IPS-NIHi11 (cell line): ENCODE measurements at regions not wholly inside any gene's neighbourhood (a gene's known extent, or its start where the extent isn't known, plus 50 kb on each side); places are given as distances from the start of the nearest gene placed in this dataset.
A peak's percentile ranks its signal among the peaks of the same experiment; 100 is the strongest.

ENCODE experiments used
- DNase-seq: peaks from one replicate; pipeline ENCODE4 v3.0.0; 2012; ENCODE audit warnings: mixed read lengths, low spot score

DNA sequence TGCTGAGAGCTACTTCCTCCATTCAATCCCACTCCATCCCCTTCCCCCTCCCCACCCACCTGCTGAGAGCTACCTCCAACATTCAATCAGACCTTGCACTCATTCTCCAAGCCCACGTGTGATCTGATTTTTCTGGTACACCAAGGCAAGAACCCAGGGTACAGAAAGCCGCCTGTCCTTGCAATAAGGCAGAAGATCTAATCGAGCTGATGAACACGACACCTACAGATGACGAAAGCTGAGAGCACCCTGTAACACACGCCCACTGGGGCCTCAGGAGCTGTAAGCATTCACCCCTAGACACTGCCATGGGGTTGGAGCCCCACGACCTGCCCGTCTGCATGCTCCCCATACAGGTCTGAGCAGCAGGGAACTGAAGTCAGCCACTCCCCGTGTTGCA is 58.3 kb downstream of the TRIML1 start:
- no peak for DNase-seq

DNA sequence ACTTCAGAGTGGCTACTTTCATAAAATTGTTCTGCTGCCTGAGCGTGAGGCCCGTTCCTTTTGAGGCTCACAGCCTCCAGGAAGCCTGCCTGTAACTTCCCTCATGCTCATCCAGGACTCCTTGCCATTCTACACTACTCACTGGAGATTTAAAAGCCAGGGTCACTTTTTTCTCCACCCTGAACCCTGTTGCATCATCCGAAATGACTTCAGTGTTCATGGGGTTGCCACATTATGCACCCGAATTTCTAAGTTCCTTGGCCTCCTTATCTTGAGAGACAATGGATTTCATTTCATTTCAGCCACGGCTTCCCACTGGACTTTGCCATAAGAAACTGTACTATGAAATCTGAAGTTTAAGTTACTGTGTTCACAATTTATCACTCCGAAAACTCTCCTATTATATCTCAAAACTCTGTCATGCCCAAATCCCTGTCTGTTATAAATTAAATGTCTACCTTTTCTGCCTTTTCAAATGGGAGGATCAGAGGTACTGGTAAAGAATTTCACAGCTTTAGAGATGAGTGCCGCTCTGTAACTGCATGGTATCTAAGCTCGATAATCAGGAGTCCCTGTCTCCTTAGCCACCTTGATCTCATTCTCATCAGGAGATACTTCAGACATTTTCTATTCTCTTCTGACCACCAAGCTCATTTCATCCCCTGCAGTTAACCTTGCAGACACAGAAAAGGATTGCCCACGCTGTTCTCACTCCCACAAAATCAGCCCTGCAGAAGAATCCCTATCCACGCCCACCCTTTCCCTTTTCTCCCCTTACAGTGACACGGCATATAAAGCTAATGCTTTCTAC is 59.9 kb downstream of the TRIML1 start:
- DNase-seq: no peak

DNA sequence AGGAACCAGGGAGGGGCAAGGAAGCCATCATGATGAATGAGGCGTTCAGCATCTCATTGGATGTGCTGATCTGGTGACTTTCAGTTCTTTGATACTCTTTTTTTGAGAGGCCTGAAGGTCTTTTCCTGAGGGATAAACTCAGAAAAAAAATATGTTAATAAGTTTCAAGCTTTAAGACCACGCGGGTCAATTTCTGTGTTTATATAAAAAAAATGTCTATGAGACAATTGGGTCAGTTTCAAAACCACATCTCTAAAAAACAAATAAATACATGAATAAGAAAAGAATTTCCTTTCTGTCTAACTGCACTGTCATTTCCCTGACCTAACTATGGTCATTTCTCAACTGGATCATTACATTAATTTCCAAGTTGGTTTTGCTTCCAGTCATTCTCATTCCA is 62.6 kb downstream of the TRIML1 start:
- DNase-seq: no peak

DNA sequence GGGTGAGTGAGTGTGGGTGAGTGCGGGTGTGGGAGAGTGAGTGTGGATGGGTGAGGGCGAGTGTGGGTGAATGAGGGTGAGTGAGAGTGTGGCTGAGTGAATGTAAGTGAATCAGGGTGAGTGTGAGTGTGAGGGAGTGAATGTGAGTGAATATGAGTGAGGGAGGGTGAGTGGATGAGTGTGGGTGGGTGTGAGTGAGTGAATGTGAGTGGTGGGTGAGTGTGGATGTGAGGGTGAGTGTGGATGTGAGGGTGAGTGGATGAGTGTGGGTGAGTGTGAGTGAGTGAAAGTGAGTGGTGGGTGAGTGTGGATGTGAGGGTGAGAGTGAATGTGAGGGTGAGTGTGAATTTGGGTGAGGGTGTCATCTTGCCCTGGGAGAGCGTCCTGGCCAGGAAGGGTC is 67.5 kb downstream of the TRIML1 start:
- DNase-seq: no peak

DNA sequence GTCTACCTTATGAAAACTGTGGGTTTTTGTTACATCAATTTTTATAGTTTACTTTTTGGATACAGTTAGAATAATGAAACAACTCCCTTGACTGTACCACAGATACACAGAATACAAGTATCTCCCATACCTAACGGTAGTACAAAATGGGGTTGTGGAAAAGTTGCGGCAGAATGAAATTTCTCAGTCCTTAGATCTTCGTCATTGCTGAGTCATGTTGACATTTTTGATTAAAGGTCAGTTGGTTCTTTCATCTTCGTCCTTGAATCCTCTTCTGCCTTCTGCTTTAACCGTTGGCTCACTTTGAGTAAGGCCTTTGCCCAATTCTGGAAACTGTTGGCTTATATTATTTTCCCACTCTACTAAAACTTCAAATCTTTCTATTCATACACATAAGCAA is 75.6 kb downstream of the TRIML1 start:
- DNase-seq: no peak

DNA sequence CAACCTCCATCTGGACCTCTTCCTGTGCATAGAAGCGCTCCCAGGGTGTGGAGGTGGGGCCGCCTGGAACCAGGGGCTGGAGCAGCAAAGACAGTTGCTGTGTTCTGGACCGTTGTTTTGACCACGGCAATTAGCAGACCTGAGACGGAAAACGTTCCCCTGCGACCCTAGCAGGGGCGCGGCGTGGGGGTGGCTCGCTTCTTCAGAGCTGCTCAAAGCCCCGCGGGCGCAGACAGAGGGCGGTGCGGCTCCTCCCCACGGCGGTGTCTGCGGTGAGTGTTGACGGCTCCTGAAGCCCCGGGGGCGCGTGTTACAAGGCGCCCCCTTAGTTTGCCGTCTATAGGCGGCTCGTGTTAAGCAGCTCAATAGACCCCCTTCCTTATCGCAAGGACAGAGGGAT is 79.2 kb downstream of the TRIML1 start:
- DNase-seq: peak; percentile 49

DNA sequence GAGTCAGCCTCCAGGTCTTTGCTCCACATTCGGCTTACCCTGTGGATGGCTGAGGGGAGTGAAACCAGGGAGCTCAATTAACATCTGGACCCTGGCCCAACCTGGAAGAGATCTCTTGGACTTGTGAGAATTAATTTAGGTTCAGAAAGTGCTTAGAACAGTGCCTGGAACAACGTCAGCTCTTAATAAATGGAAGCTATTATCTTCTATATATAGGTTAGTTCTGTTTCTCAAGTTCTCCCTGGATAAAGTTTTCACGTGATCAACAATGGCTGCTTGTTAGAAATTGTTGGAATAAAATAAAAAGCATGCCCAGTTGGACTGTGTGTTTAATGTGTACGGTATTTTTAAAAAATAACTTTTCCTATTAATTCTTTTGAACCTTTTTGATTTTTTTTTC is 80.8 kb downstream of the TRIML1 start:
- DNase-seq: no peak

DNA sequence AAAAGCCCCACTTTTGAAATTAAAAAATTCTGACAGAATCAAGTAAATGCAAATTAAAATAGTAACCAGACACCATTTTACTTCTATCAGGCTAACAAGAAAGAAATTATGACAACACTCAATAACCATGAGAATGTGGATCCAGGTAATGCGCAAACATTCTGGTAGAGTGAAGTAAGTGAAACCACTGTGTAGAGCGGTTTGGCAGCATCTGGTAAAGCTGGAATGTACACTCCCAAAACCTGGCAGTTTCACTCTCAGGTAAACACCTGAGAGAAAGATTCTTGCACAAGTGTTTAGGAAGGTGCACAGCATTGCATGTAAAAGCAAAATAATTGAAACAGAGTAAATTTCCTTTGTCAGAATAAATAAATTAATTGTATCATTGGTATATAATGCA is 81.8 kb downstream of the TRIML1 start:
- no peak for DNase-seq

DNA sequence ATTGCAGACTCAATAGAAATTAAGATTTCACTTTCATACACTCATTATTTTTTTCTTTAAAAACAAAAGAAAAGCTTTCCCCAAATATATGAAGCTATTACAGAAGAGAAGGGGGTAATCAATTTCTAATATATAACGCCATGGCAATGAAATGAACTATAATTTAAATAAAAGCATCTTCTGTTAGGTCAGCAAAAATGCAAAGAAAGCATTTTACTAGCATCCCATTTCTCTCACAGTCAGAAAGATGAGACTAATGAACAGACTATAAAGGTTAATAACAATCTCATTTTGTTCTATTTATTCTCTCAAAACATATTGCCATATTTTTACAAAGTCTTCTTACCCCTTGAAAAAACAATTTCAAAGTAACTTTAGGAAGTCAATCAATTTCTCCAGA is 89.0 kb downstream of the TRIML1 start:
- no peak for DNase-seq

DNA sequence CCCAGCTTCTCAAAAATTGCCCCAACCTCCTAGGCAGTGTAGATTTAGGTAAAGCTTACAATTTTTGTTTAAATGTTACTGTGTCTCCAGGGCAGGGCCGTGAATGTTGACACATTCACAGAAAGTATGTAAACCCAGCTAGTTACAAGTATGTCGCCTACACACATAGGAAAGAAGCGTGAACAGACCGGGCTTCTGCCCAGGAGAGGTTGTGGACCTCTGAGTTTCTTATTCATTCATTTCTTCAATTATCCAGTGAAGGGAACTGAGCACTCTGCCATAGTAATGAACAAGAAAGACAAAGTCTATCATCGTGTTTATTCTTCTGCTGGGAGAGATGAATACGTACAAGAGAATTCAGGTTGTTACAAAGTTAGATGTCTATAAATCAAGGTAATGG is 93.2 kb downstream of the TRIML1 start:
- DNase-seq: no peak

DNA sequence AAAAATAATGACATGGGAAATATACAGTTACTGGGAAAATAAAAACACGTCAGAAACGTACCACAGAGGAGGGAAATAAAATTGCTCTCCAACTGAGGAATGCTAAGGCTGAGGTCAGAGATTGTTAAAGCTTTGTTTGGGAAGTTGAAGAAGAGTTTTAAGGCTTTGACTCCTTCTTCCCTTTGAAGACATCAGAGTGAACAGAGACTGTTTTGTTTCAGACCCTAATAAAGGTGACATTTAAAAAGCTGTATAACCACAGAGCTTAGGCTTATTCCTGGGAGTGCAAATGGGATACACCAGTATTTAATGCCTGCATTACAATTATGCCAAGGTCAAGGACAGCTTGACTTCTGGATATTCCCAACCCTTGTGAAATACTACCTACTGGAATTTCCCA is 102.8 kb downstream of the TRIML1 start:
- DNase-seq: no peak

DNA sequence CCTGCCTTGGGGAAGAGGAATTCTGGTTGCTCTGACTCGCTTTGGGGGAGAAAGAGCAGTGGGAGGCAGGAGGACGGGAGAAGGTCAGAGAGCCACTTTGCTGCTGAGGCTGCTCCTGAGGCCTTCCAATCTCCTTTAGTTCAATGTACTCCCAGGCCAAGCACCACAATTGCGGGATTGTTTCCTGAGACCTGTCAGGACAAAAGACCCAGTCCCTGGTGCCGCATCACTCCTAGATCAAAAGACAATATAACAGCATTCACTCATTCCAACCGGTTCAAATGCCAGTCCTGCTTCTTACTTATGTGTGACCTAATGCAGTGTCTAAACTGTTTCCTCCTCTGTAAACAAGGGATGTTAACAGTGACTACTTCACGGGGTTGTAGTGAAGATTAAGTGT is 106.4 kb downstream of the TRIML1 start:
- no peak for DNase-seq

DNA sequence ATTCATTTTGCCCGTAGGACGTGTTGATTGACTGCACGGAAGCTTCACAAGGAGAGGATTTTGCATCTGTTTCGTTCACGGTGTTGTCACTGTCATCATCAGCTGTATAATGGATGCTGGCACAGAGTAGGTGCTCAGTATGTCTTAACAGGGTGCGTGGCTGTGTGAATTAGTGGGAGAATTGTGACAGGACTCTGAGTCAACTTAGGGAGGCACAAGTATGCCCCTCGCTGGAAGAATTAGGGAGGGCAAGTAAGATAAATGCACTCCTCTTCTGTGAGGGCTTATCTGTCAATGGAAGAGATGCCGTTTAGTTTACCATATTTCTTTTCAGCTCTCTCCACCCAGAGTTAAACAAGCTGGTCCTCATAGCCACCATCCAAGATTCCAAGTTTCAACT is 107.2 kb downstream of the TRIML1 start:
- peak; percentile 49 for DNase-seq

DNA sequence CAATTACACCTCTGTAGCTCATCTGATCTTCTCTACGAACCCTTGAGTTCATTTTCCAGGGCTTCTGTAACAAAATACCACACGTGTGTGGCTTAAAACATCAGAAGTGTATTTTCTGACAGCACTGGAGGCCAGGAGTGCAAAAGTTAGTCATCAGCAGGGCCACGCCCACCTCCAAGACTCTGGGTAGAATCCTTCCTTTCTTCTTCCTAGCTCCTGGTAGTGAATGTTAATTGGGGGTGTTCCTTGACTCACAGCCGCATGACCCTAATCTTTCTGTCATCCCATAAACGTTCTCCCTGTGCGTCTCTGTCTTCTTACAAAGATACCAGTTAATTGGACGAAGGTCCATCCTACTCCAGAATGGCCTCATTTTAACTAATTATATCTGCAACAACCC is 115.0 kb downstream of the TRIML1 start:
- DNase-seq: no peak

DNA sequence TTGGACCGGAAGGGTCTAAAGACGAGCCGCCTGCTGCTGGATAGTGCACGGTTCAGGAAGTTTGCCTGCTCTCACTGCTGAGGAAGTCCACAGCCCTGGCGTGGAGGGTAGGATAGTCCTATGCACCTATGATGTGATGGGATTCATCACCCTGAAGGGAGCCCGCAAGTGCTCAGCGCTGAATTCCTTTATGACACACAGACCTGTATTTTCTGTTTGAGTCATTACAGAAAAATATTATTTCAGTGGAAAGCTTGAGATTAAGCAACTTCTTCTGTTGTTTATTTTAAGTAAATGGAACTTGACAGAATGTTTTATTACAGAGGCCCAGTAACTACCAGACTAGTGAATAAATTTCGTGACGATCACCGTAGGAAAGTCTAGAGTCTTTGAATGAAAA is 123.2 kb downstream of the TRIML1 start:
- DNase-seq: no peak

DNA sequence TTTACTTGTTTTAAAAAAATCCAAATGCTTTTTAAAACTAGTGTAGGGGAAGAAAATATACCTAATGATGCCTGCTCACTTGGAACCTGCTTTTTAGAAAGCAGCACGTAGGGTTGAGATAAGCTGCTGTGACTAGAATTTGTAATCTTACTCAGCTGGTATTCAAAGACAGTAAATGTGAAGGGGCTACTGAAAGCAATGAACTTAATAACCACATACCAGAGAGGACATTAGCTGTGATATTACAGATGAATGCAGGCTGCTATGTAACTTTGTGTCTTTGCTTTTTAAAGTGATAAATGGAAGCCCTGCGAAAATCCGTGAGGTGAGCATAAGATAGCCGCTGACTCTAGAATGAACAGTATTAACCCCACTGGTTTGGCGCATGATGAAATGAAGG is 124.1 kb downstream of the TRIML1 start:
- no peak for DNase-seq

DNA sequence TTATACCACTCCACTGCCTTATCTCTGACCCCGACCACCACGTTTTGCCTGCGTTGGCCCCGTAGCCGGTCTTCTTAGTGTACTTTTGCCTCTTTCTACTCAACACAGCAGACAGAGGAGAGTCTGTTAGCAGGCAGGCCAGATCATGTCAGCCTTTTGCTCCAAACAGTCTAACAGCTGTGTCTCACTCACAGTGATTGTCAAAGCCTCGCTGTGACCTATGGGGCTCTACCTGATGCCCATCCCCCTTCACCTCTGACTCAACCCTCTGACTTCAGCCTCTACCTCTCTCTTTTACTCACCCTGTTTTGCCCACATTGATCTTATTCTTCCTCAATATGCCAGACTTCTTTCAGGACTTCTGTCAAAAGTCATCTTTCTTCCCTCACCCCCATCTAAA is 127.1 kb downstream of the TRIML1 start:
- DNase-seq: no peak

DNA sequence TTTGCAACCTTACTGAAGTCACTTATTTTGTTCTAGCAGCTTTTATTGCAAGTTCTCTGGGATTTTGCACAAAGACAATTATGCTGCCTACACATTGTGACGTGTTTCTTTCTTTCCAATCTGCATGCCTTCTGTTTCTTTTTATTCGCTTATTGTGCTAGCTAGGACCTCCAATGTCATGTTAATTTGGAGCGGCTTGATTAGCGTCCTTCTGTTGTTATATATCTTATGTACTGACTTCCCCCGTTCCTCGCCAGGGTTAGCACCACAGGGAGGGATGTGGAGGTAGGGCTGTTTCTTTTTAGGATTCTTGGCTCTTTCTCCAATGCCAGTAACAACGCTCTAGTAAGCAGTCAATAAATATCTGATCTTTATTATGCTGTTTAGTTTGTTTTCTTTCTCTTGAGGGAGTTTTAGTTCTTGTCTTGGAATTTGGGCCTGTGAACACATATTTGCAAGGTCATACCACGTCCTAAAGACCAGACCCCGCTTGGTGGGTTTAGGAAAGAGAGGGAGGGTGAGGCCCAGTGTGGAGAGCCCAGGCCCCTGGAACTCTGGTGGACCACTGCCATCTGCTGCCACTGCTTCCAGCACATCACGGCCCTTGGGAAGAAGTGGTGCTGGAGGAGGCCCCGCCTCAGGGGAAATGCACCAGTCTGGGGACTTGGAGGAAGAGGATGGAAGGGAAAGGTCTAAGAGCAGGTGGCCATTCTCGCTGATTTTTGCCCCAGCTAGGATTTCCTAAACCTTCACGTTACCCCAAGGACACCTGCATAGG is 129.1 kb downstream of the TRIML1 start:
- DNase-seq: no peak

DNA sequence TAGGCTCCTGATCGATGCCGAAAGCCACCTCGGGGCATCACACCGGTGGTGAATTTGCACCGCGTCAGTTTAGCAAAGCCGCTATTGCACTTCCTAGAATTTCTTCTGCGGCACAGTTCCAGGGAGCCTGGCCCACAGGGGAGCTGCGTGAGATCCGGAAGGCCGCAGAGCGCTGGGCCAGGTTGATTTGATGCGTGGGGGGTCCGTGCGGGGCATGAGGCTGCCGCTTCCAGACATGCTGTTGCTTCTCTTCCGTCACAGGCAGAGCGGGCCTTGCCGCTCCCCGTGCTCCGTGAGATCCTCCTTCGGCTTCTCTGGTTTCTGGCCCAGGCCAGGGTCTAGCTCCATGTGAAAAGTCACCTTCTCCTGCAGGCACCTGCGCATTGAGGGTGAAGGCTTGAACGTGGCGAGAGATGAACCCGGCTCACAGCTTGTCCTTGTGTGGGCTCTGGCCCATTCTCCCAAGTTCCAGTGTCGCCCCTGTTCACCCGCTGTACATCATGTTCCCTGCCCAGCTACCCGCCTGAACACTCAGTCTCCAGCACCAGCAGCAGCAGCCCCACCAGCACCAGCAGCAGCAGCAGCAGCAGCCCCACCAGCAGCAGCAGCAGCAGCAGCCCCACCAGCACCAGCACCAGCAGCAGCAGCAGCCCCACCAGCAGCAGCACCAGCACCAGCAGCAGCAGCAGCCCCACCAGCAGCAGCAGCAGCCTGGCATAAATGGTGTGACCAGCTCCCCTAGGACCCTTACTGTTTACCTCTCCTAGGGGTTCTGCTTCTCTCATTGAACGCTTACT is 131.2 kb downstream of the TRIML1 start:
- DNase-seq: no peak

DNA sequence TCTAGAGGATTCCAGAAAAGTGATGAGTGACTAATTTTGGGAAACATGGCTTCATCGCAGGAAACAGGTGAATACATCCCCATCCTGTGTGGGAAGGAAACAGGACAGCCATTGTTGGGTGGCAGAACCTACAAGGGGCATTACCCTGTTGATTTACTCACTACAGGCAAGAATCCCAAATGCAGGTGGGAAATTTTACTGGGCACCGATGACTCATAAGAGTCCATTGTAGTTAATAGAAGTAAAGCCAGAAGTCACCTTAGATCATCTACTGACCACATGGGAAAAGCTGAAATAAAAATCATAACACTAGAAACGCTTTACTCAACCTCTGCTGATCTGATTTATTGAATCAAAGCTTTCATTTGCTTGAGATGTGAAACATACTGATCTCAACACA is 136.4 kb downstream of the TRIML1 start:
- no peak for DNase-seq

DNA sequence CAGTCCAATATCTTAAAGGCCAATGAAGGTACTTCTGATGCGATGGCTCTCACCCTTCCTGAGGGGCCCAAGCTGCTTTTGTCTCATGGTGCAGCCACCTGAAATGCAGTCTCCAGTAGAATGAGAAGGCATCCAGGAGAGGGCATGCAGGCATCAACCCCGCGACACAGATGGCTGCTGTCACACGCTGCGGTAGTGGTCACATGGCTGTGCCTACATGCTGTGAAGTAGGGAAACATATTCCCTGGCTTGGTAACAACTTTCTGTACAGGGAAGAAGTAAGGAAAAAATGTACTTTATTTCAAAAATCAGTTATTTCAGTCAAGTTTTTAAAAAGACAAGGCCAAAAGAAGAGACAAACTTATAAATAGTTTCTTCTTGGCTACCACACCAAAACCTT is 139.9 kb downstream of the TRIML1 start:
- DNase-seq: no peak

DNA sequence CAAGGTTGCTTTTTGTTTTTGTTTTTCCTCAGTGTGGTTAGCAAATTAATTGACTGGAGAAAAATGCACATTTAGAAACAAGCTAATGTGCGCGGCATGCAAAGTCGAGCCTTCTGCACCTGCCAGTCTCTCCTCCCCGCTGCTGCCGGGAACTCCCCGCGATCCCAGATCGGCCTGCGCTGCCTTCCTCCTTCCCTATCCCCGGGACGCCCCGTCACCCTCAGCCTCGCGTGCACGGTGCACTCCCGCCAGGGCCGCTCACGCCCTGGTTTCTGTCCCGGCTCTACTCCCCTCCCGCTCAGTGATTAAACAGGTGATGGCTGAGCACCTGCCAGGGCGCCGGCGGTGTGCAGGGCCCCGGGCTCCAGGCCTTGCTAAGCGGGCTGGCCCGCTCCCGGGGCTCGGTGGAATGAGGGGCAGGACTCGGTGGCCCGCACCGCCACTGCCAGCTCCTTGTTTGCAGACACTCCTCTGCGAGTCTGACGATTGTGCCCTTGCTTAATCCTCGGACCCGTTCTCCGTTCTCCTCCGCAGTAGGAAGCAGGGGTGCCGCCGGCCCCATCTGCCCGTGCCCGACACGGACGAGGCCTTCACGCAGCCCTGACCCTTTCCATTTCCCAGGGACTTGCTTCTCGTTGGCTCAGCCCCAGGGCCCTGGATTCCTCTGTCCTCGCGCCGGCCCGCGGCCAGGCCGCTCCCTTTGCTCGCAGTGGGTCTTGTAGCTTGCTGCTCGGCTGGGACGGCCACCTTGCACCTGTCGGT is 143.4 kb downstream of the TRIML1 start:
- DNase-seq: peak; percentile 41
